DOHH2 (cell line): ENCODE measurements at regions not wholly inside any gene's neighbourhood (a gene's known extent, or its start where the extent isn't known, plus 50 kb on each side); places are given as distances from the start of the nearest gene placed in this dataset.

Experiments used
- H3F3A ChIP-seq: fragments of 200-600 bp; sonication (generic), shearing (Covaris generic); 2 replicates; pipeline ENCODE4 v1.6.0; 2016; ENCODE audit warnings: antibody characterized with exemption, mild to moderate bottlenecking; ENCODE audit not compliant: control insufficient read depth, insufficient read depth
- H3K27ac ChIP-seq: fragments of 200-600 bp; sonication (generic); 2 replicates; pipeline ENCODE4 v1.5.1; 2014; ENCODE audit warnings: low read depth, mild to moderate bottlenecking, low read length, moderate library complexity
- H3K27me3 ChIP-seq: fragments of 200-600 bp; sonication (generic); 2 replicates; pipeline ENCODE4 v1.6.1; 2014; ENCODE audit warnings: mild to moderate bottlenecking, low read length, mixed read lengths; ENCODE audit not compliant: control insufficient read depth
- H3K36me3 ChIP-seq: fragments of 200-600 bp; sonication (generic); 2 replicates; pipeline ENCODE4 v1.6.1; 2014; ENCODE audit warnings: mild to moderate bottlenecking, low read length, moderate library complexity, mixed read lengths; ENCODE audit not compliant: control insufficient read depth
- H3K4me1 ChIP-seq: fragments of 200-600 bp; sonication (generic); 2 replicates; pipeline ENCODE4 v1.6.1; 2014; ENCODE audit warnings: mild to moderate bottlenecking, low read length, mixed read lengths; ENCODE audit not compliant: control insufficient read depth
- H3K4me2 ChIP-seq: fragments of 200-600 bp; sonication (generic); 2 replicates; pipeline ENCODE4 v1.6.0; 2014; ENCODE audit warnings: mild to moderate bottlenecking, low read length, moderate library complexity
- H3K4me3 ChIP-seq: fragments of 200-600 bp; sonication (generic); 2 replicates; pipeline ENCODE4 v1.5.1; 2014; ENCODE audit warnings: mild to moderate bottlenecking, low read length, mixed read lengths
- H3K79me2 ChIP-seq: fragments of 200-600 bp; sonication (generic); 2 replicates; pipeline ENCODE4 v1.6.1; 2014; ENCODE audit warnings: mild to moderate bottlenecking, low read length, mixed read lengths; ENCODE audit not compliant: control insufficient read depth
- H3K9me2 ChIP-seq: fragments of 200-600 bp; sonication (generic); replicated peaks from 2 replicates; pipeline ENCODE4 v1.6.1; 2014; ENCODE audit warnings: mild to moderate bottlenecking, low read length, mixed read lengths; ENCODE audit not compliant: control insufficient read depth
- H3K9me3 ChIP-seq: fragments of 200-600 bp; sonication (generic); 2 replicates; pipeline ENCODE4 v1.6.1; 2014; ENCODE audit warnings: antibody characterized with exemption, low read length, mixed read lengths; ENCODE audit not compliant: control insufficient read depth, insufficient read depth
- H4K20me1 ChIP-seq: fragments of 200-600 bp; sonication (generic); 2 replicates; pipeline ENCODE4 v1.6.0; 2014; ENCODE audit warnings: low read depth, mild to moderate bottlenecking, antibody characterized with exemption, low read length, moderate library complexity; ENCODE audit not compliant: control insufficient read depth, insufficient read depth
- EZH2phosphoT487 ChIP-seq: fragments of 200-600 bp; sonication (generic); IDR thresholded peaks from 2 replicates; pipeline ENCODE4 v1.6.1; 2017; ENCODE audit warnings: borderline replicate concordance, mild to moderate bottlenecking, antibody characterized with exemption, low read length, moderate library complexity, mixed read lengths
- TF ChIP-seq, protein P1 (sequence below): fragments of 200-600 bp; sonication (generic); IDR thresholded peaks from one replicate; pipeline ENCODE4 v1.5.1; 2014; ENCODE audit warnings: antibody characterized with exemption, mild to moderate bottlenecking, low read depth, low read length; ENCODE audit not compliant: poor library complexity, severe bottlenecking

GRCh38 chr7:41817386-41817785 is 114.5 kb upstream of the INHBA start:
- Histone ChIP-seq H3K4me3 (no peak overlapping the region), H3K79me2 (no peaks in the 10 kb centered on the region), H3K4me2 (no peak overlapping the region), H3K9me2 (no peaks in the 10 kb centered on the region), H3K36me3 (no peaks in the 10 kb centered on the region), H3F3A (no peaks in the 10 kb centered on the region), H4K20me1 (no peaks in the 10 kb centered on the region), H3K4me1 (peaks cover 5% of the 10 kb centered on the region), H3K9me3 (peaks cover 3% of the 10 kb centered on the region; the same call in 1 of the 2 replicates), H3K27me3 (no peaks in the 10 kb centered on the region), H3K27ac (no peak overlapping the region)
- no peak for TF ChIP-seq EZH2phosphoT487
- TF ChIP-seq, protein P1, sequence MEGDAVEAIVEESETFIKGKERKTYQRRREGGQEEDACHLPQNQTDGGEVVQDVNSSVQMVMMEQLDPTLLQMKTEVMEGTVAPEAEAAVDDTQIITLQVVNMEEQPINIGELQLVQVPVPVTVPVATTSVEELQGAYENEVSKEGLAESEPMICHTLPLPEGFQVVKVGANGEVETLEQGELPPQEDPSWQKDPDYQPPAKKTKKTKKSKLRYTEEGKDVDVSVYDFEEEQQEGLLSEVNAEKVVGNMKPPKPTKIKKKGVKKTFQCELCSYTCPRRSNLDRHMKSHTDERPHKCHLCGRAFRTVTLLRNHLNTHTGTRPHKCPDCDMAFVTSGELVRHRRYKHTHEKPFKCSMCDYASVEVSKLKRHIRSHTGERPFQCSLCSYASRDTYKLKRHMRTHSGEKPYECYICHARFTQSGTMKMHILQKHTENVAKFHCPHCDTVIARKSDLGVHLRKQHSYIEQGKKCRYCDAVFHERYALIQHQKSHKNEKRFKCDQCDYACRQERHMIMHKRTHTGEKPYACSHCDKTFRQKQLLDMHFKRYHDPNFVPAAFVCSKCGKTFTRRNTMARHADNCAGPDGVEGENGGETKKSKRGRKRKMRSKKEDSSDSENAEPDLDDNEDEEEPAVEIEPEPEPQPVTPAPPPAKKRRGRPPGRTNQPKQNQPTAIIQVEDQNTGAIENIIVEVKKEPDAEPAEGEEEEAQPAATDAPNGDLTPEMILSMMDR: no peak

- no peak for TF ChIP-seq EZH2phosphoT487
- Histone ChIP-seq H3K4me2 (0 out of 2 replicates have a peak overlapping the region, but pooled peaks have one; percentile 5), H3K79me2 (no peaks in the 10 kb centered on the region)
Measured at GRCh38 chr7:41816111-41816510, 113.2 kb upstream of the INHBA start.

DNA sequence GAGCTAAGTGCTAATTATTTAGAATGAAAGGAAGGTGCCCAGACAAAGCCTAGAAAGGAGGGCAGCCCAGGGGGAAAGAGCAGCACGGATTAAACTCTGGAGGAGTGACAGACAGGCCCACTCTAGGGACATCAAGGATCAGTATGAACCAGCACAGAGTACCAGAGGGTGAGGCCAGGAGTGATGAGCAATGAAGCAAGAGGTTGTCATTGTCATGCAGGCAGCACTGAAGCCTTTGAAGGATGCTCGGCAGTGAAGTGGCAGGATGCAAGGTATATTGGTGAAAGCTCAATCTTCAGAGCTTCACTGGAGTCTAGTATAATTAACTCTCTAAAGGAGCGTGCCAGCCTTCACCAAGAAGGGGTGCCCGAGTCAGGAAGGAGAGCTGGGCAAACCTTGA is 112.0 kb upstream of the INHBA start:
- TF ChIP-seq, protein P1: no peak
- no peak for TF ChIP-seq EZH2phosphoT487
- Histone ChIP-seq H3K4me3 (no peak overlapping the region), H3K36me3 (no peaks in the 10 kb centered on the region), H3F3A (no peaks in the 10 kb centered on the region), H3K9me3 (no peaks in the 10 kb centered on the region), H3K27me3 (no peaks in the 10 kb centered on the region), H3K79me2 (no peaks in the 10 kb centered on the region), H3K9me2 (no peaks in the 10 kb centered on the region), H3K4me1 (peaks cover 5% of the 10 kb centered on the region), H3K4me2 (no peak overlapping the region), H4K20me1 (no peaks in the 10 kb centered on the region), H3K27ac (no peak overlapping the region)

More at GRCh38 chr7:41816111-41816510, 113.2 kb upstream of the INHBA start:
- Histone ChIP-seq H4K20me1 (no peaks in the 10 kb centered on the region), H3K9me3 (peaks cover 3% of the 10 kb centered on the region; the same call in 1 of the 2 replicates), H3F3A (no peaks in the 10 kb centered on the region), H3K27me3 (no peaks in the 10 kb centered on the region), H3K4me1 (peaks cover 5% of the 10 kb centered on the region), H3K4me3 (no peak overlapping the region), H3K9me2 (no peaks in the 10 kb centered on the region), H3K36me3 (no peaks in the 10 kb centered on the region), H3K27ac (no peak overlapping the region)

DNA sequence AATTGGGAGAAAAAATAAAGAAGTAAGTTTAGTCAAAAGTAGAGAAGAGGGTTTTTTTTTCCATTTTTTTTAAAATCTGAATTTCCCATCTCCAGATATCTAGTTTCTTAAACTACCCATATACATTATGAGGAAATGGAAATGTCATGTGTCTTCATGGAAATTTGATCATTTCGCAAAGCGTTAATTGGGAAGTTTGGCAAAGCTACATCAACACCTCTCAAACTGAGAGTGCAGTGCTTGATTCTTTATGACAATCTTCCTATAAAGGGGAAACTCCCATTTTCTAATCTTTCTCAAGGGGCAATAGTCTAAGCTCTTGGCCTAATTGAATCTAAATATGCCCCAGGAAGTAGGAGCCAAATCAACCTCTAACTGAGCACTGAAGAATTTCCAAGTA is 110.4 kb upstream of the INHBA start:
- Histone ChIP-seq H4K20me1 (no peaks in the 10 kb centered on the region), H3K4me3 (no peak overlapping the region), H3K36me3 (no peaks in the 10 kb centered on the region), H3F3A (no peaks in the 10 kb centered on the region), H3K4me2 (no peak overlapping the region), H3K4me1 (peaks cover 5% of the 10 kb centered on the region), H3K27ac (no peak overlapping the region), H3K79me2 (no peaks in the 10 kb centered on the region), H3K27me3 (no peaks in the 10 kb centered on the region), H3K9me2 (no peaks in the 10 kb centered on the region), H3K9me3 (no peaks in the 10 kb centered on the region)
- TF ChIP-seq, protein P1: no peak
- no peak for TF ChIP-seq EZH2phosphoT487
